HCT116 (cell line): ENCODE measurements at regions not wholly inside any gene's neighbourhood (a gene's known extent, or its start where the extent isn't known, plus 50 kb on each side); places are given as distances from the start of the nearest gene placed in this dataset.

Experiments
- ATF3 ChIP-seq: IDR thresholded peaks from 2 replicates; pipeline ENCODE4 v1.6.1; 2012
- CEBPB ChIP-seq: IDR thresholded peaks from 2 replicates; pipeline ENCODE4 v1.6.1; 2012; ENCODE audit warnings: low read depth
- ELF1 ChIP-seq: IDR thresholded peaks from 2 replicates; pipeline ENCODE4 v1.6.1; 2012; ENCODE audit warnings: low read depth, borderline replicate concordance
- EZH2 ChIP-seq: fragments of 200-600 bp; sonication (generic); IDR thresholded peaks from 2 replicates; pipeline ENCODE4 v1.6.1; 2017; ENCODE audit warnings: antibody characterized with exemption, mixed run types
- POLR2A ChIP-seq: IDR thresholded peaks from 2 replicates; pipeline ENCODE4 v1.7.0; 2011; ENCODE audit warnings: borderline replicate concordance; ENCODE audit not compliant: insufficient read depth, insufficient read length; ENCODE audit errors: extremely low read depth
- POLR2AphosphoS5 ChIP-seq: IDR thresholded peaks from 2 replicates; pipeline ENCODE4 v1.6.1; 2011; ENCODE audit warnings: mild to moderate bottlenecking, low read depth, low read length, moderate library complexity
- ZNF274 ChIP-seq: fragments of 200-500 bp; sonication (Bioruptor generic); IDR thresholded peaks from 2 replicates; pipeline ENCODE4 v1.6.1; 2014; ENCODE audit warnings: mild to moderate bottlenecking, low read depth, low read length, inconsistent platforms
- TF ChIP-seq, protein P1 (sequence below), 3 experiments: fragments of 200-600 bp in 1 of 3; sonication (generic) in 1 of 3; IDR thresholded peaks in 2 of 3; conservative IDR thresholded peaks in 1 of 3; 2 replicates each; pipeline ENCODE4 v1.5.1; 2012 to 2017; ENCODE audit warnings: low read depth in 2 of 3, low read length in 2 of 3, antibody characterized with exemption in 1 of 3, borderline replicate concordance in 1 of 3, control low read depth in 1 of 3, mild to moderate bottlenecking in 1 of 3, mixed read lengths in 1 of 3, mixed run types in 1 of 3, moderate library complexity in 1 of 3; ENCODE audit not compliant: insufficient read depth in 1 of 3
- TF ChIP-seq, protein P2 (sequence below): IDR thresholded peaks from 2 replicates; pipeline ENCODE4 v1.6.1; 2012; ENCODE audit warnings: low read depth

- TF ChIP-seq ZNF274 (no peak), POLR2A (no peak), EZH2 (no peak), ATF3 (no peak), CEBPB (no peak), ELF1 (no peak), POLR2AphosphoS5 (no peak)
- TF ChIP-seq, protein P1, sequence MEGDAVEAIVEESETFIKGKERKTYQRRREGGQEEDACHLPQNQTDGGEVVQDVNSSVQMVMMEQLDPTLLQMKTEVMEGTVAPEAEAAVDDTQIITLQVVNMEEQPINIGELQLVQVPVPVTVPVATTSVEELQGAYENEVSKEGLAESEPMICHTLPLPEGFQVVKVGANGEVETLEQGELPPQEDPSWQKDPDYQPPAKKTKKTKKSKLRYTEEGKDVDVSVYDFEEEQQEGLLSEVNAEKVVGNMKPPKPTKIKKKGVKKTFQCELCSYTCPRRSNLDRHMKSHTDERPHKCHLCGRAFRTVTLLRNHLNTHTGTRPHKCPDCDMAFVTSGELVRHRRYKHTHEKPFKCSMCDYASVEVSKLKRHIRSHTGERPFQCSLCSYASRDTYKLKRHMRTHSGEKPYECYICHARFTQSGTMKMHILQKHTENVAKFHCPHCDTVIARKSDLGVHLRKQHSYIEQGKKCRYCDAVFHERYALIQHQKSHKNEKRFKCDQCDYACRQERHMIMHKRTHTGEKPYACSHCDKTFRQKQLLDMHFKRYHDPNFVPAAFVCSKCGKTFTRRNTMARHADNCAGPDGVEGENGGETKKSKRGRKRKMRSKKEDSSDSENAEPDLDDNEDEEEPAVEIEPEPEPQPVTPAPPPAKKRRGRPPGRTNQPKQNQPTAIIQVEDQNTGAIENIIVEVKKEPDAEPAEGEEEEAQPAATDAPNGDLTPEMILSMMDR (IDR thresholded peaks at IDR 0.05 in 2 of 3, conservative IDR thresholded peaks at IDR 0.05 in 1 of 3; ENCODE audit: borderline replicate concordance in 1 of 3, insufficient read depth in 1 of 3, low read depth in 2 of 3, low read length in 2 of 3), result no peak
- TF ChIP-seq, protein P2, sequence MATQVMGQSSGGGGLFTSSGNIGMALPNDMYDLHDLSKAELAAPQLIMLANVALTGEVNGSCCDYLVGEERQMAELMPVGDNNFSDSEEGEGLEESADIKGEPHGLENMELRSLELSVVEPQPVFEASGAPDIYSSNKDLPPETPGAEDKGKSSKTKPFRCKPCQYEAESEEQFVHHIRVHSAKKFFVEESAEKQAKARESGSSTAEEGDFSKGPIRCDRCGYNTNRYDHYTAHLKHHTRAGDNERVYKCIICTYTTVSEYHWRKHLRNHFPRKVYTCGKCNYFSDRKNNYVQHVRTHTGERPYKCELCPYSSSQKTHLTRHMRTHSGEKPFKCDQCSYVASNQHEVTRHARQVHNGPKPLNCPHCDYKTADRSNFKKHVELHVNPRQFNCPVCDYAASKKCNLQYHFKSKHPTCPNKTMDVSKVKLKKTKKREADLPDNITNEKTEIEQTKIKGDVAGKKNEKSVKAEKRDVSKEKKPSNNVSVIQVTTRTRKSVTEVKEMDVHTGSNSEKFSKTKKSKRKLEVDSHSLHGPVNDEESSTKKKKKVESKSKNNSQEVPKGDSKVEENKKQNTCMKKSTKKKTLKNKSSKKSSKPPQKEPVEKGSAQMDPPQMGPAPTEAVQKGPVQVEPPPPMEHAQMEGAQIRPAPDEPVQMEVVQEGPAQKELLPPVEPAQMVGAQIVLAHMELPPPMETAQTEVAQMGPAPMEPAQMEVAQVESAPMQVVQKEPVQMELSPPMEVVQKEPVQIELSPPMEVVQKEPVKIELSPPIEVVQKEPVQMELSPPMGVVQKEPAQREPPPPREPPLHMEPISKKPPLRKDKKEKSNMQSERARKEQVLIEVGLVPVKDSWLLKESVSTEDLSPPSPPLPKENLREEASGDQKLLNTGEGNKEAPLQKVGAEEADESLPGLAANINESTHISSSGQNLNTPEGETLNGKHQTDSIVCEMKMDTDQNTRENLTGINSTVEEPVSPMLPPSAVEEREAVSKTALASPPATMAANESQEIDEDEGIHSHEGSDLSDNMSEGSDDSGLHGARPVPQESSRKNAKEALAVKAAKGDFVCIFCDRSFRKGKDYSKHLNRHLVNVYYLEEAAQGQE, result no peak
Measured at GRCh38 chr6:21902628-21903169, 309.1 kb downstream of the SOX4 start.
